GM19043 (cell line): ENCODE measurements at regions not wholly inside any gene's neighbourhood (a gene's known extent, or its start where the extent isn't known, plus 50 kb on each side); places are given as distances from the start of the nearest gene placed in this dataset.
"Not testable (repeated sequence)": the region's sequence is repeated elsewhere in the genome, so short reads cannot be mapped to it uniquely, and the experiment has no call there.

Source experiments
- ATAC-seq: cut with Tn5 transposase; IDR thresholded peaks from one replicate; pipeline ENCODE4 v1.9.1; 2021; ENCODE audit warnings: low read depth; ENCODE audit not compliant: unreplicated experiment

DNA sequence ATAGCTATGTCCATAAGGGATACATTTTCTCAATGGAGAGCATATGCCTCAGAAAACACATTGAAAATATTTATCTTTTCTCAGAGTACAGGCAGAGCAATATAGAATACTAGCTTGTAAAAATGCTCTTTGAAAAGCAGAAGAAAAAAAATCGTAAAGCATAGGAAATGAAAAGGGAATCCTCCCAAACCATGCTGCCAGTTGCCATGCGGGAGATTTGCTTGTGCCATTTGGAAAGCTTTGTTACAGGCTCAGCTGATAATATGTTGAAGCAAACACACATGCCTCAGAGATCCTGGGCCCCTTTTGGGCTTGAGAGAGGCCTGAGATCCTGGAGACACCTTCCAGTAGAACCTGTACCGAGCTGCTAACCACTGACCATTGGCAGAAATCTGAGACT lies 697.1 kb downstream of the BCL11A start:
- ATAC-seq, result no peak

DNA sequence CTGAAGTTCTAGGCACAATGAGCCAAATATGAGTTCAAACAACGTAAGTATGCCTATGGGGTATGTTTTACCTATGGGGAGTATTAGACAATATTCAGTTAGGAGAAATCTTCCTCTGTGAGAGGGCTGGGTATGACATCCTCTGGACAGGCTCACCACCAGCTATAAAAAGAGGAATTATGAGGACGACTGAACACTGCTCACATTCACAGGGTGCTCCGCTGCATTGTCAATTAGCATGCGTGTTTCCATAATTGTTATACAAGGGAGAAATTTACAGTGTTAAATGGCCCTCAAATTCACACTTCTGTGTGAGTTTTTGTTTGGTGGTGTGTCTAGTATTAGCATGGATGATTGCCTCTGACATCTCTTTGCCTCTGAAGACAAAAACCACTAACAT lies 700.4 kb downstream of the BCL11A start:
- no peak for ATAC-seq

DNA sequence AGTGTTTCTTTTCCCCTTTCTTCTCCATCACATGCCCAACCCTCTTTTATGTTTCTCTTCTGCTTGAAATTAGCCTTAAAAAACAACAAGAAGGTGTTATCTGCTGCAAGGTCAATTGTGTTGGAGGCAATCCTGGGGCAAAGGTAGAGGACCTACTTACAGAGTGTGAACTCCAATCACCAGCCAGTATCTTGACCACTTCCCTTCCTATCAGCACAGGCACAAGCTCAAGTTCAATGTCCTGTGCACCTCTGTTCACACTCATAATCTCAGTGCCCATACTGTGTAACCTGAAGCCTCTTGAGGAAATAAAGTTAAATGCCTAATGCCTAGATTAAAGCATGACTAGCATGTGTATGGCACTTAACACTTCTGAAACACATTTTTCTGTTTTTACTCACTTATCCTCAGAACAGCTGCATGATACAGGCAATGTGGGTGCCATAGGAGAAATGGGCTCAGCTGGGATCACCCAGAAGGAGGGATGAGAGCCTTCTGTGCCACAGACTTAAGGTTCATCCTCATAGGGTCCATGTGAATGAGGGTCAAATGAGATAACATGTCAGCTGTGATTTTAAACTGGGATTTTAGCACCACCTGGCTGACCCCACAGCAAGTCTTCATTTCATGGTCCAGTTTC lies 701.5 kb downstream of the BCL11A start:
- ATAC-seq, result no peak

DNA sequence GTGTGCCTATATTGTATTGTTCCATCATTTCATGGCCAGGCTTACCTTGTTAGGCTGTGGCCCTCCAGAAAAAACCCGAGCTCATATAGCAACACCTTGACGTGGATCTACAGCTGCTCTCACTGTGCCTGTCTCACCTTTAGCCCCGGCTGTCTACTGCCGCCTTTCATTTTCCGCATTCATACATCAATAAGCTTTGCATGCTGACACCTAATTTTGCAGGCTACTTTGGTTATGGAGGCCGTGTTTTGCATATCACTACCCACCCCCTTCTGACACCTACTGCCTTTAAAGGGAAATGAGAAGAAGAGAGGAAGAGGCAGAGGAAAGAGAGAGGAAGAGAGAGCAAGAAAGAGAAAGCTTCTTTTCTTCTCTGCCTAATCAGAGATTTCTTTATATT lies 702.9 kb downstream of the BCL11A start:
- ATAC-seq, result no peak

DNA sequence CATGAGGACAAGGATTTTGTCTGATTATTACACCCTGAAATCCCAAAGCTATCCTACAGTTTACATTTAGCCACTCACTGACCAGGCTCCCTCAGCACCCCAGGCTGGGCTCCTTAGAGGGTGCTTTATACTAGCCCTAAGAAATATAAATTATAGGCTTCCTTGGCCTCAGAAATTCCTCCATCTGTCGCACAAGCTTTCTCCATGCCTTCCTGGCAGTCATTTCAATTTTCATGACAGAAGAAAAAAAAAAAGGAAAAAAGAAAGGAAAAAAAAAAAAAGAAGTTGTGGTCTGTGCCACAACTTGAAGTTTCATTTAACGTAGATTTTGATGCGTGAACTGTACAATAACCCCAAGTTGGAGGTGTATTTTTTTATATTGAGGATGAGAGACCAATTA lies 719.5 kb downstream of the BCL11A start:
- no peak for ATAC-seq

DNA sequence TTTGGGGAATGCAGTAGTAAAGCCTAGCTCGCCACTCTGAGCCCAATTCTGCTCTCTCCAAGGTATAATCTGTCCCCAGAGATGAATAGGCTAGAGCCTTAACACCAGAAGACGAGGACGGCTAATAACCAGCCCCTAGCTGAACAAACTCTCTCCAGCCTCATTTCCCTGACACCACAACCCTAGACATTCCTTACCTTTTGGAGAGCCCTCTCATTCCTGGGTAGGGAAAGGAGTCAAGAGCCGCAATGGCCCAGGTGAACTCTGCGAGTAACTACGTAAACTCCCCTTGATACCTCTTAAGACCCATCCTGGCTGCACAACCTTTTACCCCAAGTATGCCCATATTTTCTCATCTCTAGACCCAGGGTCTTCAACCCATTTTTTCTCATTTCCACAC lies 722.9 kb downstream of the BCL11A start:
- ATAC-seq, result no peak

DNA sequence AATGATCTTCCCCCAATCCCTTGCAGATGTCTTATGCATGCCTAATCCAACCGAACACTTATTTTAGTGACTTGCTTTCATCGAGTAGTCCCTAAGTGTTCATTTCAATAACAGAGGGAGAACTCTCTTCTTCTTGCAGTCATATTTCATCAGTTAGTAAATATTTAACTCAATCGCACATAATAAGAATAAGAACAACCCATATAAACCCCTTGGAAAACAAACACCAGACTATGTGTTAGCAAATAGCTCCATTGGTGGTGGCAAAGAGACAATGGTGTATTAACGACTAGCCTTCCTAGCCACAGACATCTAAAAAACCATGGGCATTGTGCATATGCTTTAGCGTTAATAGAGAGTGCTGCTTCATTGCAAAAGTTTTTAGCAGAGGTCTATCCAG lies 725.8 kb downstream of the BCL11A start:
- ATAC-seq, result no peak

DNA sequence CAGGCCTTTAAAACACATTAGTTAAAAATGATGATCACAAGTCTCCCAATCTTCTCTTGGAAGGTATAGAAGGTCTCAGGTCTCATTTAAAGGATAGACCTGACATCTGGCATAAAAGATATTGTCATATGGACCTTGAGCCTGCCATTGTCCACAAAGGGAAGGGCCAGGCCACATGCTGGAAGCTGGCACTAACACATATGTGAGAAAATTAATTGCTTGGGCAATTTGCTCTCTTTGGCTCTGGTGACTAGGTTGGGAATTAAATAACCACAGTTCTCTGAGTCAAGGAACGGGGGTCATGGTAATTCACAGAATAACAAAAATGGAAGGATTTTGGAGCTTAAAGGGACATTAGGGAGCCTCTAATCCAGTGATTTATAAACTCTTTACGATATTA lies 727.3 kb downstream of the BCL11A start:
- ATAC-seq, result no peak

DNA sequence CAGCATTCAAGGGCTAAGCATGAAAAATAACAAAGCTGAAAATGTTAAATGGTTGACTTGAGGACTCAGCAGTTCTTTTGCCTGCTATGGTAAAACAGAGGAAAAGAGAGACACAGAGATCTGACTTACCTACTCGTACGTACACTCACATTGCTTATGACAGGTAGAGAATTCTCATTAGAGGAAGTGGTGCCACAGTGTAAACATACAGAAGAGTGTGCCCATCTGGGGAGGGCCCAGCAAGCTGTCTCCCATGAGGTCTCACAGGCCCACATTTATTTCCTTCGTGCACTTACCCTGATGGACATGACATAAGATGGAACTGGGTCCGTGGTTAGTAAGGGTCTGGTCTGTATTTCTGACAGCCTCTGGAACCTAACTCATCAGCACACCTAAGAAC lies 729.1 kb downstream of the BCL11A start:
- ATAC-seq, result no peak

DNA sequence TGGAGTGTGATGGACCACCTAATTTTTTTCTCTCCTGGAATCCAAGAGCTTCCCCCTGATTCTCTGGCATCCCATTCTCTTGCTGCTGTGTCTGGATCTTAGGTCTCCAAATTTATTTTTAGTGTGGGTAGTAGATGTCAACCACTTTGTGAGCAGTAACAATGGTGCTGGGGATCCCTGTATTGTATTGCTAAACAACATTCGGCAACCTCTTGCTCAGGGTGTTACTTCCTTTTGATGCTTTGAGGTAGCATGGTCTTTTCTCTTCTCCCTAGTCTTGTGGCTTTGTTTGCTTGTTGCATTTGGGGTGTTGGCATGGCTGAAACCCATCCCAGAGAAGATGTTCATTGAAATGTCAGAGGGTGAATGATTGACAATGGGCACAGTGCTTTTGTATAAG lies 737.4 kb downstream of the BCL11A start:
- ATAC-seq, result no peak

DNA sequence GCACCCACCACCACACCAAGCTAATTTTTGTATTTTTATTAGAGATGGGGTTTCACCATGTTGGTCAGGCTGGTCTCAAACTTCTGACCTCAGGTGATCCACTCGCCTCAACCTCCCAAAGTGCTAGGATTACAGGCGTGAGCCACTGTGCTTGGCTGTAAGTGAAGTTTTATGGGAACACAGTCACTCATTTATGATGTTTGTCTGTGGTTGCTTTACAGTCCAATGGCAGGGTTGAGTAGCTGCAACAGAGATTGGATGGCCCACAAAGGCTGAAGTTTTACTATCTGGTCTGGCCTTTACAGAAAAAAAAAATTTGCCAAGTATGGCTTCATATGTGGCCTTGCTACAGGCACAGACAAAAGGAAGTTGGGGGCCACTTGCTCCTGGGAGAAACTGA lies 743.2 kb downstream of the BCL11A start:
- not testable (repeated sequence) for ATAC-seq

DNA sequence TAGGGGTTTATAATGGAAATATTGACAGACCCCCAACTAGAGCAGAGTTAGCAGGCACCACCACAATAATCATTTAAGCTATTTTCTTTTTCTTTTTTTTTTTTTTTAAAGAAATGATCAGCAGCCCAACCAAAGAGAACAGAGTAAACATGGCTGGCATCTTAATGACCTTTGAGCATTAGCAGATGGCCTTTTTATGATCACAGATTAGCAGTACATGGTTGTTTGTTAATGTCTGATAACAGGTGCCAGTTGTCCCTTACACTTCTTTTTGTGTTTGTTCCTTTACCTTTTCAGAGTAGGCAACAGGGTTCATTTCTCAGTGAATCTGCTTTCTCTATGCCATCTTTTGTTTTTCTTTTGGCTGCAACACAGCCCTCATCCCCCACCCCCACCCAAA lies 747.0 kb downstream of the BCL11A start:
- ATAC-seq, result no peak

DNA sequence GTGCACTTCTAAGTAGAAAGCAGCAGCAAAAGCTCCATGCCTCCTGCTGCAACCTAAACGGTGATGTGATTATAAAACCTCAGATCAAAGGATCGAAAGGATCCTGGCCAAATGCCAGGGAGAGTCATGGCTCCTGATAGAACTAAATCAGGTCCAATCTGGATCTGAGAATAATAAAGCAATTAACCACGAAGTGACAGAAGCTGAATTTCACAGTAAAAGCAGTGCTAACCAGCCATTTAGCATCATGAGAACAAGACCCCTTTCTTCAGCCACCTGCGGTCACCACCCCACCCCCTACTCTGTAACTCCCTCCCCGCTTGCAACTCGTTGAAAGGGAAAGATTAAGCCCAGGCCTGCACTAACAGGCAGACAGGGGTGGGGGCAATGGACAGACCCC lies 748.7 kb downstream of the BCL11A start:
- no peak for ATAC-seq

DNA sequence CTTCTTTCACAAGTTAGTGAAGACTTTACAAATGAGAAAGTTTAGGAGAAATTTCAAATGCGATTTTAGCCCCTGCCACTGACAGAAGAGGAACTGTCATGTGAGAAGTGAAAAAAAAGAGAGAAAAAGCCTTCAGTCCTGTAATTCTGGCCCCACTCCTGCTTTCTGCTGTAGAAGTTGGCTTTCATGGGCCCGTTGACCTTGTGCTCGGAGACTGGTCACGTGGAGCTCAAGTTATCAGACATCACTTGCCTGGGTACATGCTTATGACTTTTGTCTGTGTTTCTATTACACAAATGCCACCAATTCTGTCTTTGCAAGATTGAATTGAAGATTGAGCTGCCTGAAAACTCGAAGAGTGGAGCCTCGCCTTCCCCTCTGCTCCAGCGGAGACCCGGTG lies 749.9 kb downstream of the BCL11A start:
- ATAC-seq, result no peak

DNA sequence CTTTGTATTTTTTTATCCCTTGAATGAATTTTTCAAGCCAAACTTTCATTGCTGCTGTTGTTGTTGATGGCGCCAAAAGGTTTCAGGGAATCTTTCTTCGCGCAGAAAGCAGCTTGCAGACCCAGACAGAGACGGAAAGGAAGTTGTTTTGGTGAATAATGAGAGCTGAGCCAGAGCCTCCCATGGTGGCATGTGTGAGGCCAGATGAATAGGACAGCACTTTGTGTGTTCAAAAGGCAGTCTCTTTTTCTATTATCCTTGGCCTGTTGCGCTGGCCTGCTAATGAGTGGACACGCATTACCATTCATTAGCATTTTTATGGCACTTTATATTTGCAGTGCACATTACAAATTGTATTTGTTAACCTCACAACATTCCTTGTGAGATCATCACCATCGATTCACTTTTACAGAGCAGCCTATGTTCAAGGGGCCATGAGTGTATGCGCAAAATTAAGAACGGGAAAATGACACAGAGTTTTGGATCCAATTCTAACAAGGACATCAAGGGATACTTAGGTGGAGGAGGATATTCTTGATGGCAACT lies 754.7 kb downstream of the BCL11A start:
- no peak for ATAC-seq

DNA sequence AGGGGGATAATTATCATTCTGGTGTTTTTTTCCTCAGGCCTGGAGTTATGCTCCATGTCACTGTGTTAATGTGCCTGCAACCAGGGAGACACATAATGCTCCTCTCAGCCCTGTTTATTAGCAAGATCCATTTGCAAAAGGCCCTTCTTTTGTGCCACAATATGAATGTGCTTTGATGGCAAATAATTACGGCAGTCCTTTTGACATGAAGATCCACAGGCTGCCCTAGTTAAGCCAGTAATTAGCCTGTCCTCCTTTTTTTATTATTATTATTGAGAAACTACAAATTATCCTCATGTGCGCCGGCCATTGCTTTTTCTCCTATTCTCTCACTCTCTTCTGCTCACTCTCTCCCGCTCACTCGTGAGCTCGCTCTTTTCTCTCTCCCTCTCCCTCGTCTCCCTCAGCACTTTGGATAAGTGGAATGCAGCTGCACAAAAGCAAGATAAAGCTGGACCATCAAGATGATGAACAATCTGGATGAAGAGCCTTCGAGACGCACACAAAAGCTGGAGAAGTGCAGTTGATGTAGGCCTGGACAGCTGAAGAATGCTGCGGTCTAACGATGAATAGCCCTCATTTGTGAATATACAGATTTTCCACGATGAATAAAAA lies 762.3 kb downstream of the BCL11A start:
- ATAC-seq, result no peak

DNA sequence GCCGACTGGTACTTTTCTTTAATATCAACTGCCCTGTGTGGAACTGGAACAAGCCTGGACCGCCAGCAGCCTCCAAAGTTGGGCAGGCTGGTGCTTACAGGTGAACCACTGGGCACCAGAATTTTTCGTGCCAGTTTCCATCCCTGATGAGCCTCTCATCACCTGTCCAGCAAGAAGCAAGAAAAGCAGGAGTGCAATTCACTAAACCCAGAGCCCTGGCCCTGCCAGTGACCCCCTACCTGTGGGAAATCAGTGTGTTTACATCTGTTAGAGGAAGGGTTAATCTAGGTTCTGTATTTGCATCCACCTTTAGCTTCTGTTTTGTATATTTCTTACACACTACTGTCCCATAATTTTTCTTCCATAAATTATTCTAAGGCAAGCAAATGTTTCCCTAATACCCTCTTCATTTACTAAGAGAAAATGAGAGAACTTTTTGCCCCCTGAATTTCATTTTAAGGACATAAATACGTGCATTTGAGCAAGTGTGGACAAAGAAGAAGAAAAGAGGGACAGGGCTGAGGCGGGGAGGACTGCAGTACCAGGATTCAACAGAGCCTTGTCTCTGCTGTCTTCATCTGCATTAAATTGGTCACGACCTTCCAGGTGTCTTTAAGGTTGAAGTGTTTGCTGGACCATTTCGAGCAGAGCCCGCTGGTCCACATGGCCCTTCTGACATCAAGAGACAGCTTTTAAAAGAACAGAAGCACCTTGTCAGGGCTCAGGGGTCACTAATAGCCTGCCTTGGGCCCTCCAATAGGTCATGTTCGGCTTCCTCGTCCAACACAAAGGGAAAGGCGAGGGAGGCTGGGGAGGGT lies 763.1 kb downstream of the BCL11A start:
- ATAC-seq, result no peak

DNA sequence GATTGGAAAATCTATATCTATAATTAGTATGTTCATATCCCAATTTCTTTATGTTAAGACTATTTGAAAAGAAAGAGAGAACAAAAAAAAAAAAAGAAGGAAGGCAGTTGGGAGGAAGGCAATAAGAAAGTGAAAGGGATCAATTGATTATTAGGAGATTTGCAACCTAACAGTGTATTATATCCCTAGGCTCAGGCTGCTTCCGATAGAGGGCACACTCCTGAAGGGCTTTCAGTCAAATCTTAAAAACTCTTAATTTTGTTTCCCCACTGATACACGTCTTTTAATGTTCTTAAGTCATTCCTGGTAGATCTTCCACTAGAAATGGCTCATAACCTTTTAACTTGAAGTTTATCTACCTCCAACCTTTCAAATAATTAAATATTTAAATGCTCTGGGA lies 763.9 kb downstream of the BCL11A start:
- ATAC-seq, result no peak

DNA sequence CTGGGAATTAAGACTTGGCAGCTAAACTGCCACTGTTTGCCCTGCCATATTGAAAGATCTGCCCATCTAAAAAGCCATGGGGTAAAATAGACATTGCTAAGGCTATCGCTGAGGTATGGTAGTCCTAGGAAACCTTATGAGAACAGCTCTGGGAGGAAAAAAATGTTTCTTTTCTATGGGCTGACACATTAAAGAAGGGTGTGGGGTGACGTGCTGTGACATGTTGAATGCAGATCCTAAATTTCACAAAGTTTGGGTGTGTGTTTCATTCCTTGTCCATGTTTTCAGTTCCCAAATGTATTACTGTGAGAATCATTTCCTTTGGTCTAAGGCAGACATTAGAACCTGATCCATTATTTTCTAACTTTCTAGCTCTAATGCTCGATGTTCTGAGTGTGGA lies 766.4 kb downstream of the BCL11A start:
- ATAC-seq, result no peak

DNA sequence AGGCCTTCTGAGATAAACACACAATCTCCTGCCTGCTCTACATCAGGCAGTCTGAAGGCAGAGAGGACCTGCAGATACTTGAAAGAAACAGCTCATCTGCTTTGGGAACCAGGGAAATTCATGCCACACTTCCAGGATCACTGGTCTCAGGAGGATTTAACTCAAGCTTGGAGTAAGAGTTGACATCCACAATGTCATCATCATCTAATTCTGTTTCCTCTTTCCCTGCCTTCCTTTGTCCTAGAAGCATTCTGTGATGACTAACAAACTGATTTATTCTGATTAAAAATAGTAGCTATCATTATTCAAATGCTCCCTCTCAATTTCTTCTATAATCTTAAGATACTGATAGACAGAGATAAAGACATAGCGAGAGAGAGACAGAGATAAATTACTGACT lies 766.8 kb downstream of the BCL11A start:
- ATAC-seq, result no peak

DNA sequence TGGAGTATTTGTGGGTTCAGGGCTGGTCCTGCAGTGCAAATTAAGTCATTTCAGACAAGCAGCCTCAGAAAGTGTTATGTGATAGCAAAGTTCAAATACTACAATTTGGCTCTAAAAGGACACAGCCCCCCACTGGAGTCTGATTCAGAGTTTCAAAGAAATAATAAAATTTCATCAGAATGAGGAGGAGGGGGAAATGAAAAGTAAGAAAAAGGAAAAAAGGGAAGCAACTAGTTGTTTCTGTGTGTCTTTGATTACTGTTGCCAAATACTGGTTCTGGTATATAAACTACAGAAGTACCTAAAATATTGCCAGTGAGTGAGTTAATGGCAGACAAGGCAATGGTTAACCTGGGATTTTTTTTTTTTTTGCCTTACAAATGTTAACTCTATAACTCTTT lies 773.9 kb downstream of the BCL11A start:
- ATAC-seq, result no peak

DNA sequence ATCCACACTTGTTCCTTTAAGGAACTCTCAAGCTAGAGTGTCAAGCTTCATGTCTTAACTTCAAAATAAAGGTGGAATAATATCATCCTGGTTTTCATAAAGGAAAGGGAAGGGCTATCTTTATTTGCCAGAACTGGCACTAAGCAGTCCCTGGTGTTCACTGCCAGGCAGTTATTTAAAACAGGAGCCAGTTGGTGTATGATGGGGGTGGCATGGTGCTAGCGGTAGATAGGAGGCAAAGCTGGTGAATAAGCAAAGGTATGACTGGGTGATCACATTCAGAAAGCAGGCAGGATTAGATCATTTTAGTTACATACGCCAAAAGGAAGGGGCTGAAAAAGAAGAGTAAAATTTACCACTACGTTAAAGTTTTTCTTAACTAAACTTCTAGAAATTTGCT lies 776.3 kb downstream of the BCL11A start:
- no peak for ATAC-seq
